Nephron (organoid): ENCODE measurements at regions not wholly inside any gene's neighbourhood (a gene's known extent, or its start where the extent isn't known, plus 50 kb on each side); places are given as distances from the start of the nearest gene placed in this dataset.

Source experiments
- H3K27ac Mint-ChIP-seq, 3 experiments: 2 replicates each; pipeline ENCODE4 v1.8.0; 2020; ENCODE audit warnings: mixed read lengths in 3 of 3, mild to moderate bottlenecking in 2 of 3, moderate library complexity in 1 of 3
- H3K27me3 Mint-ChIP-seq: 2 replicates; pipeline ENCODE4 v1.8.0; 2021; ENCODE audit warnings: low read depth, mild to moderate bottlenecking, moderate library complexity, mixed read lengths
- H3K36me3 Mint-ChIP-seq: 2 replicates; pipeline ENCODE4 v1.8.0; 2020; ENCODE audit warnings: low read depth, mixed read lengths
- H3K4me1 Mint-ChIP-seq: 2 replicates; pipeline ENCODE4 v1.8.0; 2020; ENCODE audit warnings: mixed read lengths
- H3K4me3 Mint-ChIP-seq, 3 experiments: 2 replicates each; pipeline ENCODE4 v1.8.0; 2020; ENCODE audit warnings: mild to moderate bottlenecking in 3 of 3, mixed read lengths in 3 of 3, moderate library complexity in 2 of 3
- H3K9me3 Mint-ChIP-seq: 2 replicates; pipeline ENCODE4 v1.8.0; 2020; ENCODE audit warnings: mixed read lengths
- TF ChIP-seq, protein P1 (sequence below), 3 experiments: fragments of 200-600 bp; sonication (generic); IDR thresholded peaks; one replicate each; pipeline ENCODE4 v1.5.0; 2021; ENCODE audit warnings: antibody characterized with exemption in 3 of 3; ENCODE audit not compliant: unreplicated experiment in 3 of 3

DNA sequence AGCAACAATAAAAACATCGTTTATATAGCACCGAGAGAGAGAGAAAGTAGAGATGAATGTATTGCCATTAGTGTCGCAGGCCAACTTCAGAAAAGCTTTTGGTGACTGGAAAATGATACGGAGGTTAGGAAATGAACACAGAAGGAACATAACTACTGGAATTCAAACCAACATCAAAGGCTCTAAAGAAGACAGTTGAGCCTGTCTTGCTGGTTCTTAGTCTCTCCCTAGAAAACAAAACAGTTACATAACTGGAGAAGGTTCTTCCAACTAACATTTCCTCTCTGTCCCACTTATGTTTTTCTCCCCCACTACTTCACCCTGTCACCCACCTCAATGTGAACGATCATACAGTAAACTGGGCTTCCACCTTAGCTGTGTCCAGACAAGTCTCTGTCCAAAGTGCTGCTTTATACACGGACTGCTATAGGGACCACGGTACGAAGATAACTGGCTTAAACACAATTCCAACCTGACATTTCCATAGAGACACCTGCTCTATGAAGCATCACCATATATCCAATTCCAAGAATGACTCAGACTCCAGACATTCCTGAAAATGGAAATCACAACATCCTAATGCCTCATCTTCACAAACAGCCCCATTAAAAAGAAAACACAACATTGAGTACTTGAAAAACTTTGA, 85.2 kb upstream of the ARHGAP32 start:
- Mint-ChIP-seq H3K4me3 (peak overlapping the region; percentile 91 to 95 (median 92)), H3K4me1 (peaks cover 54% of the 10 kb centered on the region)

DNA sequence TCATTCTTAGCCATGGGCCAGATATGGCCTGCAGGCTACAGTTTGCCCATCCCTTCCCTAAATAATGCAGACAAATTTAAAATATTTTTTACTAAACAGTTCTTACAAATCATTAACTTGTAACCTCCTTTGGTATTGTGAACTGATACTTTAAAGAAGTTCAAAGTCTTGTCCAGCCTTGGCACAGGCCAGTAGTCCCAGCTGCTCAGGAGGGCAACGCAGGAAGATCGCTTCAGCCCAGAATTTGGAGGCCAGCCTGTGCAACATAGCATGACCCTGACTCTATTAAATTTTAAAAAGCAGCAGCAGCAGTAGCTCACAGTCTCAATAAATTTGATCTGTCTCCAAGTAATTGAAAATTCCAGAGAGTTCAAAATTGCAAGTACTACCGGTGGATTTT, 83.7 kb upstream of the ARHGAP32 start:
- TF ChIP-seq, protein P1, sequence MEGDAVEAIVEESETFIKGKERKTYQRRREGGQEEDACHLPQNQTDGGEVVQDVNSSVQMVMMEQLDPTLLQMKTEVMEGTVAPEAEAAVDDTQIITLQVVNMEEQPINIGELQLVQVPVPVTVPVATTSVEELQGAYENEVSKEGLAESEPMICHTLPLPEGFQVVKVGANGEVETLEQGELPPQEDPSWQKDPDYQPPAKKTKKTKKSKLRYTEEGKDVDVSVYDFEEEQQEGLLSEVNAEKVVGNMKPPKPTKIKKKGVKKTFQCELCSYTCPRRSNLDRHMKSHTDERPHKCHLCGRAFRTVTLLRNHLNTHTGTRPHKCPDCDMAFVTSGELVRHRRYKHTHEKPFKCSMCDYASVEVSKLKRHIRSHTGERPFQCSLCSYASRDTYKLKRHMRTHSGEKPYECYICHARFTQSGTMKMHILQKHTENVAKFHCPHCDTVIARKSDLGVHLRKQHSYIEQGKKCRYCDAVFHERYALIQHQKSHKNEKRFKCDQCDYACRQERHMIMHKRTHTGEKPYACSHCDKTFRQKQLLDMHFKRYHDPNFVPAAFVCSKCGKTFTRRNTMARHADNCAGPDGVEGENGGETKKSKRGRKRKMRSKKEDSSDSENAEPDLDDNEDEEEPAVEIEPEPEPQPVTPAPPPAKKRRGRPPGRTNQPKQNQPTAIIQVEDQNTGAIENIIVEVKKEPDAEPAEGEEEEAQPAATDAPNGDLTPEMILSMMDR (IDR thresholded peaks at IDR 0.05; ENCODE audit: unreplicated experiment in 3 of 3), result no peak
- Mint-ChIP-seq H3K36me3 (peaks cover 6% of the 10 kb centered on the region), H3K27ac (peak overlapping the region; percentile 70 to 87 (median 86)), H3K9me3 (no peaks in the 10 kb centered on the region), H3K27me3 (peaks cover 6% of the 10 kb centered on the region), H3K4me1 (peaks cover 59% of the 10 kb centered on the region), H3K4me3 (peak overlapping the region; percentile 59 to 75 (median 71))

More for the DNA sequence above, 85.2 kb upstream of the ARHGAP32 start:
- H3K27me3 Mint-ChIP-seq, result peaks cover 11% of the 10 kb centered on the region
- peak overlapping the region; percentile 34 to 75 (median 64) for H3K27ac Mint-ChIP-seq
- TF ChIP-seq, protein P1 (IDR thresholded peaks at IDR 0.05; ENCODE audit: unreplicated experiment in 3 of 3), result no peak
- H3K36me3 Mint-ChIP-seq, result no peaks in the 10 kb centered on the region
- no peaks in the 10 kb centered on the region for H3K9me3 Mint-ChIP-seq

DNA sequence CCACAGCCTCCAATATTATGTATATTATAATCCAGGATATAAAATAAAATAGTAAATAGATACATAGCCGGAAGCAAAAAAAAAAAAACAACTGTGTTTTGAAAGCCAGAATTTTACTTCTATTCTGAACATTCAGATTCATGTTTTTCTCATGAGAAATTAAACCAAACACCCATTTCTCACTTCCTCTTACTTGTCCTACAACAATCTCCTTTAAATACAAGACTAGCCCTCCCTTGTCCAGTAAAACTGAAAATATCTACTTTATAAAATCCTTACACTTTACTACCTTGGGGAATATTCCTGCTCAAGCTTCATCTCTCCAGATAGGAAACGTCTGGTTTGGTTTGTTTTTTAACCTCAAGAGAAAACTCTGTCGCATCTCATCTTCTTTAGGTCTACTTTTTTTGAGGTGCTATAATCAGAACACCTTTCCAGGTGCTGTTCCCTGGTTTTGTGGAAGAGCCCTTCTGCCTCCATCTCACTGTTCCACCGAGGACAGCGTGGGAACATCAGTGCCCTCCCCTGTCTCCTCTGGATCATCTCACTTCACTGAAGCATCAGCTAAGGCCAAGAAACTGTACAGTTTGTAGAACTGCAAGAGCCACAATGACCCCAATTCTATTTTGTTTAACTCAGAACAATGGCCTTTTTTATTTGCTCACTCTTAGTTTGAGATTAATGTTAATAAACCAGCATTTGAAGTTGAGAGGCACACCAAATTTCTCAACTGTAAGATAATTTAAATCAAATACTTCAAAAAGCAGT, 82.0 kb upstream of the ARHGAP32 start:
- peaks cover 53% of the 10 kb centered on the region for H3K4me1 Mint-ChIP-seq
- no peaks in the 10 kb centered on the region for H3K9me3 Mint-ChIP-seq
- no peak overlapping the region for H3K4me3 Mint-ChIP-seq
- peak overlapping the region; percentile 39 to 70 (median 70) for H3K27ac Mint-ChIP-seq
- H3K27me3 Mint-ChIP-seq, result no peaks in the 10 kb centered on the region
- TF ChIP-seq, protein P1 (IDR thresholded peaks at IDR 0.05; ENCODE audit: unreplicated experiment in 3 of 3), result no peak
- peaks cover 14% of the 10 kb centered on the region for H3K36me3 Mint-ChIP-seq

DNA sequence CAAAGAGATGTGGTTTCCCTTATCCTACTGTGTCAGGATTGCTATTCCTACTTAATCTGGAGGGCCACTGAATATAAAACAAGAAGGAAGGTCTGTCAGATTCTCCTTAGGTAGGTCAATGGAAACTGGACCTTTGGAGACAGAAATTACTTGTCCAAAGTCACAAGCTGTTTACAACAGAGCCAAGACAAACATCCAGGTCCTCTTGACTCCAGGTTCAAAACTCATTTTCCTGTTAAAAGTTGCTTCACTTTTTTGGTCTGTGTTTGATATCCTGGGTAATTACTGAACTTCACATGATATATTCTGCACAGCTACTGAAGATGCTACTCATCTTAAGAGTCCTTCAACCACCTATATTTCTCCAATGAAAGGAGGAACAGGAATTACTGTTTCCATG, 81.2 kb upstream of the ARHGAP32 start:
- peaks cover 14% of the 10 kb centered on the region for H3K36me3 Mint-ChIP-seq
- H3K9me3 Mint-ChIP-seq, result no peaks in the 10 kb centered on the region
- H3K27me3 Mint-ChIP-seq, result no peaks in the 10 kb centered on the region
- H3K4me1 Mint-ChIP-seq, result peaks cover 53% of the 10 kb centered on the region
- TF ChIP-seq, protein P1 (IDR thresholded peaks at IDR 0.05; ENCODE audit: unreplicated experiment in 3 of 3), result no peak
- no peak overlapping the region for H3K27ac Mint-ChIP-seq
- no peak overlapping the region for H3K4me3 Mint-ChIP-seq

GRCh38 chr11:129271030-129271429, 78.9 kb upstream of the ARHGAP32 start:
- Mint-ChIP-seq H3K4me3 (no peak overlapping the region), H3K4me1 (peaks cover 40% of the 10 kb centered on the region), H3K27ac (peak overlapping the region in 1 of 3 experiments; percentile 5), H3K27me3 (no peaks in the 10 kb centered on the region), H3K9me3 (no peaks in the 10 kb centered on the region), H3K36me3 (peaks cover 14% of the 10 kb centered on the region)
- TF ChIP-seq, protein P1 (IDR thresholded peaks at IDR 0.05; ENCODE audit: unreplicated experiment in 3 of 3), result no peak
